ENCODE measurements at regions not wholly inside any gene's neighbourhood (a gene's known extent, or its start where the extent isn't known, plus 50 kb on each side); places are given as distances from the start of the nearest gene placed in this dataset.

DNA sequence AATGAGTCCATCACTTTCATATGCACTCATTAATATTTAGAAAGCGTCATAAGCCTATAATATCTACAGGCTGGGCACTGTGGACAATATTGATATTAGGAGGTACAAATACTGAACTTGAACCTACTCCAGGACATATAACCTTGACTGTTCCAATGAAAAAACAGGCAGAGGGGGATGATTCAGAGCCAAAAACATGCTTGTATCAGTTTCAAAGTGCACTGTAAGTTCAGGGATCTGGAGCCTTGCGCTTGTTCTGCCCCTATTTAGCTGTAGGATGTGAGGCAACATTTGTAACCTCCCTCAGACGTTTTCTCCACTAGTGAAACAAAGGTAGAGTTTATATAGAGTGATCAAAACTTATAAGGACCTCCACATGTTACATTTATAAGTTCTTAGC, 246.1 kb upstream of the GYPC start:
- no peaks in the 10 kb centered on the region for H3K36me3 ChIP-seq
- intact Hi-C loops (cut with DNase I), result no loop called here
- no peaks in the 10 kb centered on the region for H3K4me1 ChIP-seq (ENCODE audit: insufficient read depth)
- WGBS, 3 donors, result 10 to 22% (median 17%) methylated on average over 3 of the region's 3 CpGs
- H3K27ac ChIP-seq, result no peak overlapping the region
- H3K9me3 ChIP-seq, result no peaks in the 10 kb centered on the region
- no peak overlapping the region for H3K4me3 ChIP-seq
- no peak for DNase-seq
- TF ChIP-seq, protein P1, sequence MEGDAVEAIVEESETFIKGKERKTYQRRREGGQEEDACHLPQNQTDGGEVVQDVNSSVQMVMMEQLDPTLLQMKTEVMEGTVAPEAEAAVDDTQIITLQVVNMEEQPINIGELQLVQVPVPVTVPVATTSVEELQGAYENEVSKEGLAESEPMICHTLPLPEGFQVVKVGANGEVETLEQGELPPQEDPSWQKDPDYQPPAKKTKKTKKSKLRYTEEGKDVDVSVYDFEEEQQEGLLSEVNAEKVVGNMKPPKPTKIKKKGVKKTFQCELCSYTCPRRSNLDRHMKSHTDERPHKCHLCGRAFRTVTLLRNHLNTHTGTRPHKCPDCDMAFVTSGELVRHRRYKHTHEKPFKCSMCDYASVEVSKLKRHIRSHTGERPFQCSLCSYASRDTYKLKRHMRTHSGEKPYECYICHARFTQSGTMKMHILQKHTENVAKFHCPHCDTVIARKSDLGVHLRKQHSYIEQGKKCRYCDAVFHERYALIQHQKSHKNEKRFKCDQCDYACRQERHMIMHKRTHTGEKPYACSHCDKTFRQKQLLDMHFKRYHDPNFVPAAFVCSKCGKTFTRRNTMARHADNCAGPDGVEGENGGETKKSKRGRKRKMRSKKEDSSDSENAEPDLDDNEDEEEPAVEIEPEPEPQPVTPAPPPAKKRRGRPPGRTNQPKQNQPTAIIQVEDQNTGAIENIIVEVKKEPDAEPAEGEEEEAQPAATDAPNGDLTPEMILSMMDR (IDR thresholded peaks at IDR 0.05), result no peak
- no peak for TF ChIP-seq EP300 (IDR thresholded peaks at IDR 0.05)
- TF ChIP-seq POLR2A (IDR thresholded peaks at IDR 0.05), result no peak
- H3K27me3 ChIP-seq, result no peaks in the 10 kb centered on the region

DNA sequence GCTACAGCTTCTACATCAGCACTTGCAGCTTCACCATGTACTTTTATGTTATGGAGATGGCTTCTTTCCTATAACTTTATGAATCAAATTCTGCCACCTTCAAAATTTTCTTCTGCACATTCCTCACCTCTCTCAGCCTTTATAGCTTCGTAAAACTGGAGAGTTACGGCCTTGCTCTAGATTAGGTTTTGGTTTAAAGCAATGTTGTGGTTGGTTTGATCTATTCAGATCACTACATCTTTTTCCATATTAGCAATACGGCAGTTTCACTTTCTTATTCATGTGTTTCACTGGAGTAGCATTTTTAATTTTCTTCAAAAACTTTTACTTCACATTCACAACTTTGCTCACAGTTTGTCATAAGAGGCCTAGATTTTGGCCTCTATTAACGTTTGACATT, 242.9 kb upstream of the GYPC start:
- Histone ChIP-seq H3K4me3 (no peak overlapping the region), H3K27ac (no peak overlapping the region), H3K4me1 (ENCODE audit: insufficient read depth) (no peaks in the 10 kb centered on the region), H3K27me3 (no peaks in the 10 kb centered on the region), H3K36me3 (no peaks in the 10 kb centered on the region), H3K9me3 (no peaks in the 10 kb centered on the region)
- intact Hi-C loops (cut with DNase I), result no loop called here
- DNase-seq, result no peak
- 65 to 83% (median 81%) methylated on average over 4 of the region's 4 CpGs for whole genome bisulfite sequencing, 3 donors
- TF ChIP-seq EP300 (IDR thresholded peaks at IDR 0.05) (no peak), POLR2A (IDR thresholded peaks at IDR 0.05) (no peak)
- TF ChIP-seq, protein P1 (IDR thresholded peaks at IDR 0.05), result no peak

DNA sequence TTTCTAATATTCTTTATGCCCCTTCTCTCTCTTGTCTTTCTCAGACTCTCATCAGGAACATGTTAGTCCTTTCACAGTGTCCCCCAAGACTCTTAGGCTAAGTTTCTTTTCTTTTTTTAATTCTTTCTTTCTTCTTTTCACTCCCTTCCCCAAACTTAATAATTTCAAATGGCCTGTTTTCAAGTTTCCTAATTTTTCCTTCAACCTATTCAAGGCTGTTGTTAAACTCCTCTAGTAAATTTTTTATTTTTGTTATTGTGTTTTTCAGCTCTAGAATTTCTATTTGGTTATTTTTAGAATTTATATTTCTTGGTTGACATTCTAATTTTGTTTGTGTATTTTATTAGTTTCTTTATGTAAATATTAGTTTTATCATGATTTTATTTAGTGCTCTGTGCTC, 236.6 kb upstream of the GYPC start:
- Histone ChIP-seq H3K27ac (no peak overlapping the region), H3K4me1 (ENCODE audit: insufficient read depth) (no peaks in the 10 kb centered on the region), H3K36me3 (no peaks in the 10 kb centered on the region), H3K4me3 (no peak overlapping the region), H3K27me3 (no peaks in the 10 kb centered on the region), H3K9me3 (no peaks in the 10 kb centered on the region)
- DNase-seq, result no peak
- intact Hi-C loops (cut with DNase I), result no loop called here
- TF ChIP-seq, protein P1 (IDR thresholded peaks at IDR 0.05), result no peak
- TF ChIP-seq EP300 (IDR thresholded peaks at IDR 0.05) (no peak), POLR2A (IDR thresholded peaks at IDR 0.05) (no peak)

DNA sequence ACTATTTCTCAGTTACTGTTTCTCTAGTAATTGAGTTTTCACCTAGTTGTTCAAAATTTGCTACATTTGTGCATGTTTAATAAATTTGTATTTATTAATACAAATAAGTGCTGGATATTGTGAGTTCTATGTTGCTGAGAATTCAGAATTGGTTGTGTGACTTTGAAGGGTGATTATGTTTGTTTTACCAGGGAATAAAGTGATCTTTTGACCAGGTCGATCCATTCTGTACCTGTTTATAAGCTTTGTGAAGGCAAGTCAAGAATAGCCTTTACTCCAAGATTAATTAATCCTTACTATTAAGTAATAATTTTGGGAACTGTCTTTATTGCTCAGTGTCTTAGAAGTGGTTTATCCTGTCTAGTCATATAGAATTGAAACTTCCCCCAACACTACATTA, 230.0 kb upstream of the GYPC start:
- no peaks in the 10 kb centered on the region for H3K4me1 ChIP-seq (ENCODE audit: insufficient read depth)
- H3K27me3 ChIP-seq, result no peaks in the 10 kb centered on the region
- TF ChIP-seq POLR2A (IDR thresholded peaks at IDR 0.05), result no peak
- no peak for TF ChIP-seq EP300 (IDR thresholded peaks at IDR 0.05)
- TF ChIP-seq, protein P1 (IDR thresholded peaks at IDR 0.05), result no peak
- 80 to 97% (median 87%) methylated on average over 1 of the region's 1 CpG for WGBS, 3 donors
- no peaks in the 10 kb centered on the region for H3K9me3 ChIP-seq
- no peaks in the 10 kb centered on the region for H3K36me3 ChIP-seq
- DNase-seq, result no peak
- no peak overlapping the region for H3K27ac ChIP-seq
- intact Hi-C loops (cut with DNase I), result no loop called here
- H3K4me3 ChIP-seq, result no peak overlapping the region

DNA sequence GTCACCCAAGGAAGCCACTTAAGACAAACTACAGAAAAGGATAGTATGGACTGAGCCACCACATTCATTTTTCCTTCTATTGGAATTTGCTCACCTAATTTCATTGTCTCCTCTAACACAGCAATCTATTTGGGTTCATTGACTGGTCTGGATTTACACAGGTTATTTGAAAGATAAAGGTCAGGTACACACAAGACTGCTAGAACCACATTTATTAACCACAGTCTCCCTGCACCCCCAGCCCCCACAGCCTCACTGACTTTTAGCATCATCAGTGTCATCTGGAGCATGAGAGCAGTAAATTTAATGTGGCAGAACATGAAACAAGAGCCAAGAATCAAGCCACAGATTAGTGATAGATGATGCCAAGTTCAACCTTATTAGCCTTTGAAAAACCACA, 226.9 kb upstream of the GYPC start:
- no peak for TF ChIP-seq EP300 (IDR thresholded peaks at IDR 0.05)
- TF ChIP-seq, protein P1 (IDR thresholded peaks at IDR 0.05), result no peak
- intact Hi-C loops (cut with DNase I), result no loop called here
- Histone ChIP-seq H3K4me3 (no peak overlapping the region), H3K4me1 (ENCODE audit: insufficient read depth) (no peaks in the 10 kb centered on the region), H3K9me3 (no peaks in the 10 kb centered on the region), H3K36me3 (no peaks in the 10 kb centered on the region), H3K27ac (no peak overlapping the region), H3K27me3 (no peaks in the 10 kb centered on the region)
- DNase-seq, result no peak
